Activated naive CD4-positive, alpha-beta T cell treated with anti-CD3 and anti-CD28 coated beads for 36 hours (primary cell): ENCODE measurements at regions not wholly inside any gene's neighbourhood (a gene's known extent, or its start where the extent isn't known, plus 50 kb on each side); places are given as distances from the start of the nearest gene placed in this dataset.

ENCODE experiments used
- CTCF ChIA-PET: fragments of 350-600 bp; sonication (Branson Sonifier 250); formaldehyde crosslinking; loops from one replicate; lab custom pipeline; 2021; ENCODE audit warnings: antibody characterized with exemption; lab: Charles Lee
- DNase-seq: peaks from one replicate; pipeline ENCODE4 v3.0.0-alpha.2; 2020
- H3K27ac Mint-ChIP-seq: one replicate; pipeline ENCODE4 v1.8.0; 2021; ENCODE audit warnings: mild to moderate bottlenecking, mixed read lengths
- H3K27me3 Mint-ChIP-seq: one replicate; pipeline ENCODE4 v1.8.0; 2021; ENCODE audit warnings: low read depth, mixed read lengths
- H3K36me3 Mint-ChIP-seq: one replicate; pipeline ENCODE4 v1.8.0; 2021; ENCODE audit warnings: low read depth, mixed read lengths
- H3K4me1 Mint-ChIP-seq: one replicate; pipeline ENCODE4 v1.8.0; 2021; ENCODE audit warnings: low read depth, mixed read lengths
- H3K4me3 Mint-ChIP-seq: one replicate; pipeline ENCODE4 v1.8.0; 2021; ENCODE audit warnings: mild to moderate bottlenecking, moderate library complexity, mixed read lengths
- H3K9me3 Mint-ChIP-seq: one replicate; pipeline ENCODE4 v1.8.0; 2021; ENCODE audit warnings: mixed read lengths
- intact Hi-C: fragments of 100-400 bp; cut with micrococcal nuclease; formaldehyde crosslinking; loops from one replicate; pipeline ENCODE4 v1.15.1; 2023

DNA sequence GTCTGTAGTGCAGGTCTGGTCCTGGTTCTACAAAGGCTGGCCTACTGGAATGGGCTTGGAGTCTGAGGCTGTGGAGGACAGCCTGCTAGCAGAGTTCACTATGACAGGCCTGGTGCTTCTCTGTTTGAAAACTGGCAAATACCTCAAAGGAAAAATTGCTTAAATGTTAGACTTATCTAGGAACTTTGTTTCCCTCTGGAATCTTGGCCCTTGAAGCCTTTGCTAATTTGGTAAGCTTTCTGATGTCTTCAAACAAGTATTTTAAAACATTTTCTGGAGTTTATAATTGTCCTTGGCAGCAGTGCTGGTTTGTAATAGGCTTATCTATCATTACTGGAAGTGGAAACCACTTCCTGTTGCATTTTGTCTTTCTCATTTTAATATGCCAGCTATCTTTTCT is 139.7 kb downstream of the TMEM26 start:
- CTCF ChIA-PET, result no interaction called here
- Mint-ChIP-seq H3K27ac (no peak overlapping the region), H3K36me3 (no peaks in the 10 kb centered on the region), H3K4me1 (peaks cover 15% of the 10 kb centered on the region), H3K4me3 (no peak overlapping the region), H3K9me3 (no peaks in the 10 kb centered on the region), H3K27me3 (no peaks in the 10 kb centered on the region)
- intact Hi-C loops, result no loop called here
- no peak for DNase-seq

DNA sequence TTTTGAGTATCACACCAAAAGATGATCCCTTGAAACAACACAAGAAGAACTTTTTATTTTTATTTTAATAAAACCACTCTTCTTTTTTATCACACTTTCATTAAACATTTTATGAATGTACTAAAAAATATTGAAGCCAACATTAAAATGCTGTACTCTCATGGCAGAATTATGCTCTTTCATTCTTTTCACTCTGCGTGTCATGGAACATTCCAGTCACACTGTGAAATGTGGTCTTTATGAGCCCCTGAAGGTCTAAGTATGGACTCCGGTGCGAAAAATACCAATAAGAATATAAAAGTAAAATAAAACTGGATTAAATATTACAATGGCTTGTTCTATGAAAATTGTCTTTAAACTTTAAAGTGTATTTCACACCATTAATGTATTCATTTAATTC is 148.4 kb downstream of the TMEM26 start:
- H3K4me1 Mint-ChIP-seq, result no peaks in the 10 kb centered on the region
- intact Hi-C loops, result no loop called here

DNA sequence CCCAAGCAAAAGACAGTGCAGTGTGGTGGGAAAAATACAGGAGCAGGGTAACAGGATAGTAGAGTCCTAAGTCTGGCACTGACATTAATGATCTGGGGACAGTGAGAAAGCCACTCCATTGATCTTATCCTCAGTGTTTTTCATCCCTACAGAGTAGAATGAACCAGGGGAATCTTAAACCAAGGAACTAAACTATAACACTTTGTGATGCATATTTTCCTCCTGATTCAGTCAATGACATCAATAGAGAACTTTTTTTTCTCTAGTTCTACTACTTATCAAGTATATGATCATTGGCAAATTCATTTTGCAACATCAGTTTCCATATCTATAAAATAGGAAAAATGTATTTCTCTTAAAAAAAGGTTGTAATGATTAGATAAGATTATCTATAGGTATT is 151.1 kb downstream of the TMEM26 start:
- intact Hi-C loops, result no loop called here
- Mint-ChIP-seq H3K4me3 (no peak overlapping the region), H3K36me3 (peaks cover 2% of the 10 kb centered on the region), H3K27ac (no peak overlapping the region), H3K4me1 (no peaks in the 10 kb centered on the region), H3K9me3 (peaks cover 9% of the 10 kb centered on the region), H3K27me3 (peaks cover 7% of the 10 kb centered on the region)
- no peak for DNase-seq
- CTCF ChIA-PET, result no interaction called here

More for the DNA sequence above, 148.4 kb downstream of the TMEM26 start:
- peaks cover 4% of the 10 kb centered on the region for H3K27me3 Mint-ChIP-seq
- no peaks in the 10 kb centered on the region for H3K36me3 Mint-ChIP-seq
- DNase-seq, result no peak
- no peak overlapping the region for H3K4me3 Mint-ChIP-seq
- no peak overlapping the region for H3K27ac Mint-ChIP-seq
- H3K9me3 Mint-ChIP-seq, result no peaks in the 10 kb centered on the region
- CTCF ChIA-PET, result interaction anchor here (0.6 kb wide), 1 partner anchor 1114 kb away, joined by 4 read pairs; no protein-coding TSS in a partner anchor

DNA sequence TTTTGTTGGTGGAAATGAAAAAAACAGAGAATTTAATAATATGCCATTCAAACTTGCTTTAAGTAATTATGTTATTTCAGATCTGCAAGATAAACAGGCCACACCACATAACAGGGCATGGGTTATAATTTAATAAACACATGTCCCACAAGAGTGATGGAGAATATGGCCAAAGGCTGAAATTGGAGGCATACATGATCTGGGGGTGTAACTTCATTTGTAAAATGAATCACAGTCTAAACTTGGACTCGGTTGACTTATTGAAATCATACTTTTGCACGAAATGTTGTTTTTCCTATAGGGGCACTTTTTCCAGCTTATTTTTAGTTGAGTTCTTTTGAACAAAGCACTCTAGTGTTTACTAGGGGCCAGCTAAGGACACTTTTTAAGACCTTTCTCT is 151.6 kb downstream of the TMEM26 start:
- no peak for DNase-seq
- Mint-ChIP-seq H3K27ac (no peak overlapping the region), H3K36me3 (peaks cover 2% of the 10 kb centered on the region), H3K4me3 (no peak overlapping the region), H3K27me3 (peaks cover 7% of the 10 kb centered on the region), H3K9me3 (peaks cover 9% of the 10 kb centered on the region), H3K4me1 (no peaks in the 10 kb centered on the region)
- CTCF ChIA-PET, result interaction anchor here (0.5 kb wide), 1 partner anchor 485 kb away, joined by 4 read pairs; no protein-coding TSS in a partner anchor
- intact Hi-C loops, result no loop called here

DNA sequence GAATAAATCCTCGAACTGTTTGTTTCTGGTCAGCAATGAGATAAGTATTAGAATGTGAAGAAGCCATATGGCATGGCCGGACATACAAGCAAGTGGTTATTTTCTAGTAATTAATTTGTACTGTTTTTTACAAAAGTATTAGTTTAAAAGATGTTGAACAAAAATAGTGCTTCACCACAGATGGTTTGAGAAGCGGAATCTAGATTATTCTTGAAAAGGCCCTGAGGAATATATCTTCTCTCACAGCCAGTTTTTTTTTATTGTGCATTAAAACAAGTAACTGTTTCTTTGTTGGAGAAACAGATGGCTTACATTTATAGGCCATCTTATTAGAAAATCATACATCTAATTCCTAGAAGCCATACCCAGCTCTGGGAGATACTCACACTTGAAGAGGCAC is 153.3 kb downstream of the TMEM26 start:
- Mint-ChIP-seq H3K27ac (no peak overlapping the region), H3K4me3 (no peak overlapping the region), H3K9me3 (peaks cover 9% of the 10 kb centered on the region), H3K4me1 (no peaks in the 10 kb centered on the region), H3K27me3 (peaks cover 7% of the 10 kb centered on the region), H3K36me3 (peaks cover 2% of the 10 kb centered on the region)
- DNase-seq, result no peak
- intact Hi-C loops, result no loop called here
- CTCF ChIA-PET, result no interaction called here

DNA sequence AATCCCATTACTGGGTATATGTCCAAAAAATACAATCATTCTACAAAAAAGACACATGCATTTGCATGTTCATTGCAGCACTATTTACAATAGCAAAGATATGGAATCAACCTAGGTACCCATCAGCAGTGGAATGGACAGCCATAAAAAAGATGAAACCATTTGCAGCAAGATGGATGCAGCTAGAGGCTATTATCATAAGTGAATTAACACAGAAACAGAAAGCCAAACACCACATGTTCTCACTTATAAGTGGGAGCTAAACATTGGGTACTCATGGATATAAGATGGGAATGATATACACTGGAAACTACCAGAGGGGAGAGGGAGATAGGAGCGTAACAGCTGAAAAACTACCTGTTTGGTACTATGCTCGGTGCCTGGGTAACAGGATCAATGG is 154.0 kb downstream of the TMEM26 start:
- H3K4me1 Mint-ChIP-seq, result no peaks in the 10 kb centered on the region
- DNase-seq, result no peak
- no peak overlapping the region for H3K4me3 Mint-ChIP-seq
- CTCF ChIA-PET, result no interaction called here
- peaks cover 7% of the 10 kb centered on the region for H3K27me3 Mint-ChIP-seq
- intact Hi-C loops, result no loop called here
- H3K9me3 Mint-ChIP-seq, result peaks cover 9% of the 10 kb centered on the region
- peaks cover 2% of the 10 kb centered on the region for H3K36me3 Mint-ChIP-seq
- H3K27ac Mint-ChIP-seq, result no peak overlapping the region

DNA sequence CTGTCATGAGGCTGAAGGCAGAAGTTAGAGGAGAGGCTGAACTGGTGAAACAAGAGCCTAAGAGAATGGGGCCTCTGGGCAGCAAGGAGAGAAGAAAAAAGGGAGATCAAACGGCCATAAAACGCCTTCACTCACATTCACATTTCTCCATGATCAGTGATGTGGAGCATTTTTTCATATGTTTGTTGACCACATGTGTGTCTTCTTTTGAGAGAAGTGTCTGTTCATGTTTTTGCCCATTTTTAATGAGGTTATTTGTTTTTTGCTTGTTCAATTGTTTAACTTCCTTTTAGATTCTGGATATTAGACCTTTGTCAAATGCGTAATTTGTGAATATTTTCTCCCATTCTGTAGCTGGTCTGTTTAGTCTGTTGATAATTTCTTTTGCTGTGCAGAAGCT is 155.0 kb downstream of the TMEM26 start:
- Mint-ChIP-seq H3K4me1 (no peaks in the 10 kb centered on the region), H3K27ac (no peak overlapping the region), H3K36me3 (peaks cover 2% of the 10 kb centered on the region), H3K9me3 (peaks cover 9% of the 10 kb centered on the region), H3K27me3 (peaks cover 7% of the 10 kb centered on the region), H3K4me3 (no peak overlapping the region)
- CTCF ChIA-PET, result no interaction called here
- intact Hi-C loops, result no loop called here
- DNase-seq, result no peak

DNA sequence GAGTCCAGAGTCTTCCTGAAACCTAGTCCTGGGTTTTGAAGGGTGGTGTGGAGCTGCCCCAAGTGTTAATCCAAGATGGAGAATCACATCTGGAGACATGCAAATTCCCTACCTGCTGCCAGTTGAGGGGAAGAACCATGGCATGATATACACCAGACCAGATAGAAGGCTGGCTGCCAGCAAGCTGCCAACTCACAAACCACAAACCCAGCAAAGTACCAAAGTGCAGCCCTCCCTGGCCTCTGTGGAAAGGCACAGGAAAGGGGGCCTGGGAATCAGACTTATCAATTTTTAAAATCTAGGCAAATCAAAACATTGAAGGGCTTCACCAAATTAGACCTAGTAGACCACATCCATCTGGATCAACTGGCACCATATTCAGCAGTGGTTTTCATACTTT is 157.0 kb downstream of the TMEM26 start:
- no peaks in the 10 kb centered on the region for H3K4me1 Mint-ChIP-seq
- H3K27me3 Mint-ChIP-seq, result peaks cover 7% of the 10 kb centered on the region
- H3K9me3 Mint-ChIP-seq, result peaks cover 9% of the 10 kb centered on the region
- no peak overlapping the region for H3K4me3 Mint-ChIP-seq
- DNase-seq, result no peak
- CTCF ChIA-PET, result interaction anchor here (1.2 kb wide), 1 partner anchor 12 kb away, joined by 5 read pairs; no protein-coding TSS in a partner anchor
- peaks cover 2% of the 10 kb centered on the region for H3K36me3 Mint-ChIP-seq
- H3K27ac Mint-ChIP-seq, result no peak overlapping the region
- intact Hi-C loops, result no loop called here

DNA sequence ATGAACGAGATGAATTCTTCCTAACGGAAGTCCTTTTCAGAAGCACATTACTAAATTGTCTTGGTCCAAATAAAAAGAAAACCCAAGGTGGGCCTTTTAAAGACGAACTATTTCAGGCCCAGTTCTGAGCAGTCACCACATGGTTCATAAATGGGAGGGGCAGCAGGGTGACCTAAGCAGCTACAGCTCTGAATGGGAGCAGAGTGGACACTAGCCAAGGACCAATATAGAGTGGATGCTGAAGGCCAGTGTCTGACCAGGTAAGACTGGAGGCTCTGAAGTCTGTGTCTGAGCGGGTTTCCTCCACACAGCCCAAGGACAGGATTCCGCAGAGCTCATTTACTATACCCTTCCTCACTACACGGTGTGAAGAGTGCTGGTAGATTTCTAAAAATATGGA is 159.1 kb downstream of the TMEM26 start:
- Mint-ChIP-seq H3K9me3 (peaks cover 9% of the 10 kb centered on the region), H3K4me3 (no peak overlapping the region), H3K36me3 (peaks cover 2% of the 10 kb centered on the region), H3K27me3 (peaks cover 3% of the 10 kb centered on the region), H3K27ac (no peak overlapping the region), H3K4me1 (no peaks in the 10 kb centered on the region)
- intact Hi-C loops, result no loop called here
- CTCF ChIA-PET, result no interaction called here
- DNase-seq, result no peak

DNA sequence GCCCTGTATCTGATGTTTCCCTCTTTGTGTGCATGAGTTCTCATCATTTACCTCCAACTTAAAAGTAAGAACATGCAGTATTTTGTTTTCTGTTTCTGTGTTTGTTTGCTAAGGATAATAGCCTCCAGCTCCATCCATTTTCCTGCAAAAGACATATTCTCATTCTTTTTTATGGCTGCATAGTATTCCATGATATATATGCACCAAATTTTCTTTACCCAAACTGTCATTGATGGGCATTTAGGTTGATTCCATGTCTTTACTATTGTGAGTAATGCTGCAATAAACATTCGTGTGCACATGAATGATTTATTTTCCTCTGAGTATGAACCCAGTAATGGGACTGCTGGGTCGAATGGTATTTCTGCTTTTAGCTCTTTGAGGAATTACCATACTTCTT is 163.4 kb downstream of the TMEM26 start:
- Mint-ChIP-seq H3K4me3 (no peak overlapping the region), H3K9me3 (no peaks in the 10 kb centered on the region), H3K27me3 (no peaks in the 10 kb centered on the region), H3K4me1 (peaks cover 12% of the 10 kb centered on the region), H3K27ac (no peak overlapping the region), H3K36me3 (no peaks in the 10 kb centered on the region)
- DNase-seq, result no peak
- intact Hi-C loops, result loop anchor here (5.0 to 10.0 kb wide), 4 partner anchors 595 to 1237 kb away; no protein-coding TSS in a partner anchor
- CTCF ChIA-PET, result no interaction called here

DNA sequence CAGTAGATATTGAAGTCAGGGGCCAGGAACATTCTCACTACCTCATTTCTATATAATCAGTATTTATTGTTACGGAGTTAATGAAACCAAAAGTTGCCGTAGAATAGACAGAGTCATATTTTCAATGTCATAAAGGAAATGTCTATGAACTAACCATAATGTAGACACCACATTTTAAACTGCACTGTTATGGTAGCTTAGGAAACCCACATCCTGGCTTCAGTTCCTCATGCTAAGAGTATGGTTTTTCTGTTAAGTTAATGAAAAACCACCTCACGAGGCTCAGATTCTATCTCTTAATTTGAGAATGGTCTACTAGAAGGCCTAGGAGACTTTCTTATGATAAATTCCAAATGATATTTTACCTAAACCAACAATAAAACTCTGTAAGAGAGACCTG is 166.5 kb downstream of the TMEM26 start:
- no peak overlapping the region for H3K27ac Mint-ChIP-seq
- no peak overlapping the region for H3K4me3 Mint-ChIP-seq
- H3K4me1 Mint-ChIP-seq, result peaks cover 17% of the 10 kb centered on the region
- no peaks in the 10 kb centered on the region for H3K36me3 Mint-ChIP-seq
- peak; percentile 10 for DNase-seq
- CTCF ChIA-PET, result interaction anchor here (0.5 kb wide), 1 partner anchor 116 kb away, joined by 6 read pairs; no protein-coding TSS in a partner anchor
- no peaks in the 10 kb centered on the region for H3K27me3 Mint-ChIP-seq
- H3K9me3 Mint-ChIP-seq, result no peaks in the 10 kb centered on the region
- intact Hi-C loops, result loop anchor here (5.0 to 10.0 kb wide), 4 partner anchors 598 to 1241 kb away; no protein-coding TSS in a partner anchor

DNA sequence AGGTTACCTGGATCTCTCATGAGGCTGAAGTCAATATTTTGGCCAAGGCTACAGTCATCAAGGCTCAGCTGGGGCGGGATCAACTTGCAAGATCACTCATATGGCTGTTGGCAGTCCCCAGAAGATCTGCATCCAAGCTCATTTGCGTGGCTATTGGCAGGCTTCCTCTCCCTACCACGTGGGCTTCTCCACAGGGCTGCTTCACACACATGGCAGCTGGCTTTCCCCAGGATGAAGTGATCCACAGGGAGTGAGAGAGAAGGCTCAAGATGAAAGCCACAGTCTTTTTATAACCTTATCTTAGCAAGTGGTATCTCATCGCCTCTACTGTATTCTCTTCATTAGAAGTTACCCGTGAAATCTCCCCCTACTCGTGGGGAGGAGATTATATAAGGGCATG is 167.4 kb downstream of the TMEM26 start:
- Mint-ChIP-seq H3K36me3 (no peaks in the 10 kb centered on the region), H3K27ac (no peak overlapping the region), H3K9me3 (no peaks in the 10 kb centered on the region), H3K4me1 (peaks cover 17% of the 10 kb centered on the region), H3K27me3 (peaks cover under 1% of the 10 kb centered on the region), H3K4me3 (no peak overlapping the region)
- CTCF ChIA-PET, result no interaction called here
- intact Hi-C loops, result loop anchor here (5.0 to 10.0 kb wide), 4 partner anchors 599 to 1242 kb away; no protein-coding TSS in a partner anchor
- no peak for DNase-seq

DNA sequence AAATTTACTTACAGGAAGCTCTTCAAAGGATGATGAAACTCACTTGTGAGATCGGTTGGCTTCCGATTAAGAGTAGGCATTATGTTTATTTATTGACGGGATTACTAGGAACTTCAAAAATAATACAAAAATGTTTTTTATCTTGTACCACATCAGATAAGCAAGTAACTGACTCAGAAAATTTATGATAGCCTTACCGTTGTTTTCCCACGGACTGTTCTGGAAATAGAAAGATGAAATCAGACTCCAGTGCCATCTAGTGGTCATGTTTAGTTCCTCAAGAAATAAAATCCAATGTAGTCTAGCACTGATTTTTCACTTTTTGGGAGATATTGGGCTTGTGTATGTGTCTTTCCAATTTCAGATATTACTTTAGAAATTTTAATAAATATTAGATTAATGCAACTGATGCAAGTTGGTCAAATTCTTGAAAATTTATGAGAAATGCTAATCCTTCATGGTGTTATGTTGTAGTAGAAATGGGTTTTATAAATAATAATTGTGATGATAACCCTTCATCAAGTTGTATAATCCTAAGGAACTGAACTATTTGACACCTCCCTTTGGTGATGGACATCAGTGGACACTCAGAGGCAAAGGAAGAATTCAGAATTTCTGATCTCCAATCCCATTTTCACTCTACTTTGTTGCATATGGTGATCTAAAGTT is 168.8 kb downstream of the TMEM26 start:
- intact Hi-C loops, result loop anchor here (1.0 to 10.0 kb wide), 5 partner anchors 143 to 840 kb away; no protein-coding TSS in a partner anchor
- peaks cover 17% of the 10 kb centered on the region for H3K4me1 Mint-ChIP-seq
- H3K4me3 Mint-ChIP-seq, result peak overlapping the region; percentile 41
- no peak overlapping the region for H3K27ac Mint-ChIP-seq
- no peak for DNase-seq
- CTCF ChIA-PET, result interaction anchor here (0.9 to 1.0 kb wide), 3 partner anchors 11 to 143 kb away, joined by 3 to 5 read pairs (median 4); no protein-coding TSS in a partner anchor
- H3K36me3 Mint-ChIP-seq, result no peaks in the 10 kb centered on the region
- H3K27me3 Mint-ChIP-seq, result peaks cover 2% of the 10 kb centered on the region
- no peaks in the 10 kb centered on the region for H3K9me3 Mint-ChIP-seq
